IPS-18a (cell line): ENCODE measurements at regions not wholly inside any gene's neighbourhood (a gene's known extent, or its start where the extent isn't known, plus 50 kb on each side); places are given as distances from the start of the nearest gene placed in this dataset.
"Not testable (repeated sequence)": the region's sequence is repeated elsewhere in the genome, so short reads cannot be mapped to it uniquely, and the experiment has no call there.

Source experiments
- H3K27ac ChIP-seq: one replicate; pipeline ENCODE4 v1.5.1; 2013; ENCODE audit warnings: low read length
- H3K27me3 ChIP-seq: one replicate; pipeline ENCODE4 v1.6.1; 2013; ENCODE audit warnings: mild to moderate bottlenecking, low read length; ENCODE audit not compliant: control insufficient read depth, insufficient read depth
- H3K36me3 ChIP-seq: one replicate; pipeline ENCODE4 v1.6.1; 2013; ENCODE audit warnings: low read depth, low read length; ENCODE audit not compliant: control insufficient read depth
- H3K4me1 ChIP-seq: one replicate; pipeline ENCODE4 v1.6.1; 2013; ENCODE audit warnings: low read depth, low read length; ENCODE audit not compliant: control insufficient read depth
- H3K4me3 ChIP-seq: one replicate; pipeline ENCODE4 v1.5.1; 2013; ENCODE audit warnings: low read length
- H3K9ac ChIP-seq: one replicate; pipeline ENCODE4 v1.6.1; 2013; ENCODE audit warnings: mild to moderate bottlenecking, low read length, moderate library complexity
- H3K9me3 ChIP-seq: one replicate; pipeline ENCODE4 v1.6.1; 2013; ENCODE audit warnings: low read depth, low read length; ENCODE audit not compliant: control insufficient read depth

DNA sequence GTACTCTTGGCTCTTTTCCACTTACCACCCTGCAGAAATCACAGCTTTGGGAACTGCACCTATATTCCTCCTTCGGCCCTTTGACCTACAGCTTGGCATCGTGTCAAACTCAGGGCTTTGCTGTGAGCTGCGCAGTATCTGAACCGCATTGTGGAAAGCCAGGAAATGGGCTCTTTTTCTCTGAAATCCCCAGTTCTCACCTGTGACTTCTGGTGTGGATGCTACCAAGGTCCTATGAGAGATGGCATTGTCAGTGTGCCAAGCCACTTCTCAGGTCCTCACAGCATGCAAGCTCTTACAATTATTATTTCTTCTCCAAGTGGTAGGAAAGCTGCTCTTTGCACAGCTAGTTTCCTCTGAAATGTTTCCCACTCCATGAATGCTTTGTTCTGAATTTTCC lies 450.6 kb upstream of the TBL1XR1 start:
- Histone ChIP-seq H3K4me1 (no peaks in the 10 kb centered on the region), H3K27me3 (no peaks in the 10 kb centered on the region), H3K9ac (no peak overlapping the region)

DNA sequence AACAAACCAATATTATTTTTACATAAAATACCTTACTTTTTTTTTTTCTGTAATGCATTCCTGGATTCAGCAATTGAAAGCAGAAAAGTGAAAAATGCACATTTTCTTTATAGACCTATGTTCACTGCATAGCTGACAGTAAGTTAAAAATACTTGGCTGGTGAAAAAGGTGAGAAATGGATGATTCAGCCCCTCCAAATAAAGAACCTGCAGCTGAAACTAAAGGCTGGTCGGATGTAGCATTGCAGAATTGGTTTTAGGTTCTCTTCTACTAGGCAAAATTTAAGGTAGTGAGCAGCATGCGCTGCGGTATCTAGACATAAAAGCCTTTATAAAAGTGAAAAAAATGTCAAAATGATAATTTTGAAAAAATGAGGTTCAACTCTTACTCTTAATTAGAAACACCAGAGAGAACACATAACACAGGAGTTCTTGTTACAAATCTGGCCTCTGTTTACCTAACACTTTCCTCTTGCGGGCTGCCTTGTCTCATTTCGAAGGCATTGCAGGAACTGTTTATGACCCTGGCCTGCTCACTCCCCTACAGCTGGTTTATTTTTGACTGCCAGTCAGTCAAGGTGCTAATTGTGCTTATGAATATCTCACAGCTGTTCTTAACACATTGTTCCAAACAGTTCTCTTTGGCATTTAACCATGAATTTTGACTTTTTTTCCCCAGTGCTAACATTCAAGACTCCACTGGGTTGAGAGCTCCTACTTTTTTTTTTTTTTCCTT lies 455.4 kb upstream of the TBL1XR1 start:
- no peak overlapping the region for H3K9ac ChIP-seq
- H3K27me3 ChIP-seq, result no peaks in the 10 kb centered on the region
- no peaks in the 10 kb centered on the region for H3K36me3 ChIP-seq
- no peaks in the 10 kb centered on the region for H3K9me3 ChIP-seq
- H3K4me1 ChIP-seq, result no peaks in the 10 kb centered on the region
- no peak overlapping the region for H3K27ac ChIP-seq
- no peak overlapping the region for H3K4me3 ChIP-seq

More for the DNA sequence above, 450.6 kb upstream of the TBL1XR1 start:
- Histone ChIP-seq H3K4me3 (no peak overlapping the region), H3K27ac (no peak overlapping the region), H3K9me3 (no peaks in the 10 kb centered on the region), H3K36me3 (no peaks in the 10 kb centered on the region)

DNA sequence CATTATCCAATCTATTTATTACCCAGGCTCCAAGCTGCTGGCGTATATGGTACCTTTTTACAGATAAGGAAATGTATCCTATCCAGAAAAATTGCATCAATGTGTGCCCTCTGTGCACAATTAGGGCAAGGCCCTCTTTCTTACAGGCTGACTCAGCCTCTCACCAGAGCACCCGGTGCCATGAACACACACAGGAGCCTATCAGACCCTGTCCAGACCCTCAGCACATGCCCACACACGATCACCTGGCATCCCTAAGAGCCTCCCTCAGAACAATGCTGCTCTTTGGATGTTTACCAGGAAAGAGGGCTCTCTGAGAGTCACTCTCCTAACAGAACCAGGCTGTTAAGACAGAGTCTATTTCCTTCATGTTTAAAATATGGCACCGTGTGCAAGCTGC lies 460.0 kb upstream of the TBL1XR1 start:
- no peak overlapping the region for H3K4me3 ChIP-seq
- no peaks in the 10 kb centered on the region for H3K9me3 ChIP-seq
- H3K36me3 ChIP-seq, result no peaks in the 10 kb centered on the region

DNA sequence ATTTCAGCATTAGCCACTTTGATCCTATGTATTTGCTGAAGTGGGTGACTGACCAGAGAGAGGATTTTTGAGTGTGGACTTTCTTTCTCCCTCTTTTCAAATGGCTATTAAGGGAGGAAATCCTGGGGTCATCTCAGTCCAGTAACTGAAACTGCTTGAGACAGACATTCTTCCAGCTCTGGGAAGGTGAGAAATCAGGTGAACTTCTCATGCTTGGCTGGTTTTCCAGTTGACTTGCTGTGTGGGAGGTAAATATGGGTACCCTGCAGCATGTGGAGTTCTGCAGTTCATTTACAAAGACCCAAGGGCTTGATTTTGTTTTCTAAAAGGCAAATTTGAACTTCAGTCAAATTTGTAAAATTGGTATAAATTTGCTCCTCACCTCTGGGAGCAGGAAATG lies 461.1 kb upstream of the TBL1XR1 start:
- no peaks in the 10 kb centered on the region for H3K4me1 ChIP-seq
- H3K9me3 ChIP-seq, result no peaks in the 10 kb centered on the region
- H3K27ac ChIP-seq, result no peak overlapping the region
- H3K27me3 ChIP-seq, result no peaks in the 10 kb centered on the region
- H3K4me3 ChIP-seq, result no peak overlapping the region
- no peak overlapping the region for H3K9ac ChIP-seq
- no peaks in the 10 kb centered on the region for H3K36me3 ChIP-seq

More for the DNA sequence above, 460.0 kb upstream of the TBL1XR1 start:
- Histone ChIP-seq H3K27ac (no peak overlapping the region), H3K4me1 (no peaks in the 10 kb centered on the region), H3K9ac (no peak overlapping the region), H3K27me3 (no peaks in the 10 kb centered on the region)

DNA sequence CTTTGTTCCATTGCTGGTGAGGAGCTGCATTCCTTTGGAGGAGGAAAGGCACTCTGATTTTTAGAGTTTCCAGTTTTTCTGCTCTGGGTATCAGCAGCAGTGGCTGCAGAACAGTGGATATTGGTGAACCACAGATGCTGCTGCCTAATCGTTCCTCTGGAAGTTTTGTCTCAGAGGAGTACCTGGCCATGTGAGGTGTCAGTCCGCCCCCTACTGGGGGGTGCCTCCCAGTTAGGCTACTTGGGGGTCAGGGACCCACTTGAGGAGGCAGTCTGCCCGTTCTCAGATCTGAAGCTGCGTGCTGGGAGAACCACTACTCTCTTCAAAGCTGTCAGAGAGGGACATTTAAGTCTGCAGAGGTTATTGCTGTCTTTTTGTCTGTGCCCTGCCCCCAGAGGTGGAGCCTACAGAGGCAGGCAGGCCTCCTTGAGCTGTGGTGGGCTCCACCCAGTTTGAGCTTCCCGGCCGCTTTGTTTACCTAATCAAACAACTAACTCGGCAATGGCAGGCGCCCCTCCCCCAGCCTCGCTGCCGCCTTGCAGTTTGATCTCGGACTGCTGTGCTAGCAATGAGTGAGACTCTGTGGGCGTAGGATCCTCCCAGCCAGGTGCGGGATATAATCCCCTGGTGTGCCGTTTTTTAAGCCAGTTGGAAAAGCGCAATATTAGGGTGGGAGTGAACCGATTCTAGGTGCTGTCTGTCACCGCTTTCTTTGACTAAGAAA lies 467.3 kb upstream of the TBL1XR1 start:
- H3K4me1 ChIP-seq, H3K36me3 ChIP-seq, H3K27me3 ChIP-seq, H3K9me3 ChIP-seq, H3K4me3 ChIP-seq, H3K27ac ChIP-seq, H3K9ac ChIP-seq: not testable (repeated sequence)

DNA sequence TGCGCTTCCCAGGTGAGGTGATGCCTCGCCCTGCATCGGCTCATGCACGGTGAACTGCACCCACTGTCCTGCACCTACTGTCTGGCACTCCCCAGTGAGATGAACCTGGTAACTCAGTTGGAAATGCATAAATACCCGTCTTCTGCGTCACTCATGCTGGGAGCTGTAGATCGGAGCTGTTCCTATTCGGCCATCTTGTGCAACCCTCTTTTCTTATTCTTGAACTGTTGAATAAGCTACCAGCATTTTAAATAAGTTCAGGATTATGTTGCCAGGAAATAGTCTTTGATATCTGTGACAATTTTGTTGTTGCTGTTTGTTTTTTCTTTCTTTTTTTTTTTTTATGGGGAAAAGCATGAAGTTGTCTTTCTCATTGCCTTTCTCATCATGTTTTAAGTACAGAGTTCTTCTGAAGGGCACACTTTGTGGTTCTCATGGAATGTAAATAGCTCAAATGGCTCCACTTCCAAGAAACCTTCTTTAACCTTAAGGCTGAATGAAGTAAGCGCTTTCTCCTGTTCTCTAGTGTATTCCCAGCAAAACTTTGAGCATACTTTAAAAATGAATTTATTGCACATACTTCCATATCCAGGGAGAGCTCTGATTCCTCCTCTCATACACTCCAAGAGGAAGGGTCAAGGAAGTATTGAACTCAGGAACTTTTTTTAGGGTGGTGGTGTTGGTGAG lies 468.0 kb upstream of the TBL1XR1 start:
- H3K27ac ChIP-seq, result no peak overlapping the region
- H3K4me3 ChIP-seq, result no peak overlapping the region
- no peaks in the 10 kb centered on the region for H3K27me3 ChIP-seq
- no peaks in the 10 kb centered on the region for H3K4me1 ChIP-seq
- H3K36me3 ChIP-seq, result no peaks in the 10 kb centered on the region
- peaks cover 4% of the 10 kb centered on the region for H3K9me3 ChIP-seq
- H3K9ac ChIP-seq, result no peak overlapping the region

DNA sequence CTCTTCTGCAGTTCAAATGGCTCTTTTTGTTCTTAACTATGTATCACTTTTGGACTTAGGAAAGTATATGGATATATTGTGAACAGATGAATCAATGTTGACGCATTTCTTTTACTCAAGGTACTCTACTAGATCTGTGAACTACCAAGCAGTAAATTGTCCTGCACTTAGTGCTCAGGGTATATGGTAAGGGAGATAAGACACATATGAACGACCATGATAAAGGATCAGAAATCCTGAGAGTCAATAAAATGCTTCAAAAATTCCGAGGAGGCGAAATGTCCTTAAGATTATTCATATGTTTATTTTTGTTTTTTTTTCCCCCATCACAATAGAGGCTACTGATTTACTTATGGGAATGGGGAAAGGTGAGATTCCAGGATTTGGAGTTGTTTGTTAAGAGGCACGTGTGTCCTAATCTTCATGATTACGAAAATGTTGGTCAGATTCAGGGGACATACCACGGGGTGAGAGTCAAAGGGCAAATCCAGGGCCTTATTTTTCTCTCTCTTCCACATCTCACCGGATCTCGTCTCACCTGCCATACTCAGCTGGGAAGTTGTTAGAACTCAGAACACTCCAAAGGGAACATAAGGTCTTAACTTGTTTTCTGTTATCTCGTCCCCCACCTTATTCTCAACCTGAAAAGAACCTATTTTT lies 475.1 kb upstream of the TBL1XR1 start:
- no peak overlapping the region for H3K9ac ChIP-seq
- H3K9me3 ChIP-seq, result no peaks in the 10 kb centered on the region
- no peaks in the 10 kb centered on the region for H3K36me3 ChIP-seq
- no peak overlapping the region for H3K4me3 ChIP-seq
- H3K4me1 ChIP-seq, result peaks cover 10% of the 10 kb centered on the region
- no peaks in the 10 kb centered on the region for H3K27me3 ChIP-seq
- H3K27ac ChIP-seq, result no peak overlapping the region

DNA sequence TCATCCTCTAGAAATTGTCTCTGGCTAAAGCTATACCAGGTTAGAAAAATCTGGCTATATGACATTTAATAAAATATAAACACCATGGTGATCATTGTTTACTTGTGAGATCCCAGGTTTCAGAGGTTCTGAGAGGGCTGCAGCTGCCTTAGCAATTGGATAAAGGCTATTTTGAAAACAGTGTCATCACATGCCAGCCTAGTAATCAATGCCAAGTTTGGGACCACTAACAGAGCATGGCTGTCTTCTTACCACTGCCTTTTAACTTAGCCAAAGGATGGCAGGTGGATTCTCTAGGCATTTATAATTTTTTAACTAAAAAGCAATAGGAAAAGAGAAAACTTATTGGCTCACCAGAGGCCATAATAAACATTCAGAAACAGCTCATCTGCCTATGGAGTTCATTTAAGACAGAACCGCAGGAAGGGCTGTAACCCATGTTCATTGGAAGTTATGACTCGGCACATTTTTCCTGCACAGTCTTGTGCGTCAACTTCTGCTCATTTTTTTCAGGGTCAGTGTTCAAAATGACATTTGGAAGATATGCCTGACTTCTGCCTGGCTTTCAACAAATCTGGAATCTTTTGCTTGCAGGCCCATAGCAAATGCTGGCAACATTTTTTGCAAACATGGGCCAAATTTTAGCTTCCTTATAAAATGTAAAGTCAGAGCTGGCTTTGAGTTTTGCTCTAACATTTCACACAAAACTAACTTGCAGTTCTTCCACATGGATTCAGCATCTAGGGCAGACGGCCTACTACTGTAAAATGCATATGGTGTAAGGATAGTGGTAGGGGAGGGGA lies 476.0 kb upstream of the TBL1XR1 start:
- no peak overlapping the region for H3K4me3 ChIP-seq
- no peaks in the 10 kb centered on the region for H3K36me3 ChIP-seq
- H3K9me3 ChIP-seq, result no peaks in the 10 kb centered on the region
- H3K4me1 ChIP-seq, result peaks cover 10% of the 10 kb centered on the region
- H3K27me3 ChIP-seq, result no peaks in the 10 kb centered on the region
- H3K9ac ChIP-seq, result no peak overlapping the region
- no peak overlapping the region for H3K27ac ChIP-seq

DNA sequence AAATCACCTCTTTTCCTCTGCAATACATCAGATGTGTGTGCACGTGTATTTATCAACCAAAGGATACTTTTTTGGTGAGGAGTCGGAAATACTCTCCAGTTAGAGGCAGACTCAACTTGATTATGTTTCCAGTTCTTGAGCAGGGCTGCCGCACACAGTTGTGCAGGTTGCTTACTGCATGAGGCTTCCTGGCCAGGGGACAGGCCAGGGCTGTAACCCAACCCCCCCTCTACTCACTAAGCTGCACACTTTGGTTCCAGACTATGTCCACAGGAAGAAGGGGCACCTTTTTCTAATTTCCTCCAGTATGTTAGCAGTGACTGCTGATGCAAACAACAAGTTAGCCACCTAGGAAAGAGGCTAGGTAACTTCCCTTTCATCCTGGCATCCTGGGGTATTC lies 476.9 kb upstream of the TBL1XR1 start:
- H3K9ac ChIP-seq, result no peak overlapping the region
- H3K27me3 ChIP-seq, result no peaks in the 10 kb centered on the region
- no peak overlapping the region for H3K27ac ChIP-seq
- no peaks in the 10 kb centered on the region for H3K9me3 ChIP-seq
- H3K36me3 ChIP-seq, result no peaks in the 10 kb centered on the region
- peaks cover 10% of the 10 kb centered on the region for H3K4me1 ChIP-seq
- H3K4me3 ChIP-seq, result no peak overlapping the region

DNA sequence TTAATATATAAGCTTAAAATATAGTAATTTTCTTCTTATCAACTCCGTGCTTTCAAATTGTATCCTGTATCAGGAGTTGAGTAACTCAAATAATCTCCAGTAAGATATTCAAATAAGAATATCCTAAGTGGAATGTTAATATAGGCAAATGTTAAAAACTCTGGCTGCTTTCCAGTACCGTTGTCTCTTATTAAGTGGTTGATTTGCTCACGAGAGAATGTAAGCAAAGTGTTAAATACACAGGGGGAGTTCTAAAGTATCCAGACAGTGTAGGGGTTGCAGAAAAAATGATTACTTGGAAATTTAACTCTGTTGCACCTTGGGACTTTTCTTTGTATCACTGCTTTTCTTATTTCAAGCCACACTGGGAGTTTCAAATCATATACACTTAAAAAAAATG lies 478.9 kb upstream of the TBL1XR1 start:
- no peaks in the 10 kb centered on the region for H3K27me3 ChIP-seq
- no peak overlapping the region for H3K4me3 ChIP-seq
- H3K9ac ChIP-seq, result no peak overlapping the region
- no peaks in the 10 kb centered on the region for H3K9me3 ChIP-seq
- H3K27ac ChIP-seq, result no peak overlapping the region
- H3K4me1 ChIP-seq, result peaks cover 10% of the 10 kb centered on the region
- H3K36me3 ChIP-seq, result no peaks in the 10 kb centered on the region
